HG03354 (cell line): ENCODE measurements at regions not wholly inside any gene's neighbourhood (a gene's known extent, or its start where the extent isn't known, plus 50 kb on each side); places are given as distances from the start of the nearest gene placed in this dataset.
"Not testable (repeated sequence)": the region's sequence is repeated elsewhere in the genome, so short reads cannot be mapped to it uniquely, and the experiment has no call there.

Experiments used
- ATAC-seq: cut with Tn5 transposase; IDR thresholded peaks from one replicate; pipeline ENCODE4 v1.9.1; 2021; ENCODE audit warnings: mild to moderate bottlenecking; ENCODE audit not compliant: unreplicated experiment, poor library complexity, severe bottlenecking

DNA sequence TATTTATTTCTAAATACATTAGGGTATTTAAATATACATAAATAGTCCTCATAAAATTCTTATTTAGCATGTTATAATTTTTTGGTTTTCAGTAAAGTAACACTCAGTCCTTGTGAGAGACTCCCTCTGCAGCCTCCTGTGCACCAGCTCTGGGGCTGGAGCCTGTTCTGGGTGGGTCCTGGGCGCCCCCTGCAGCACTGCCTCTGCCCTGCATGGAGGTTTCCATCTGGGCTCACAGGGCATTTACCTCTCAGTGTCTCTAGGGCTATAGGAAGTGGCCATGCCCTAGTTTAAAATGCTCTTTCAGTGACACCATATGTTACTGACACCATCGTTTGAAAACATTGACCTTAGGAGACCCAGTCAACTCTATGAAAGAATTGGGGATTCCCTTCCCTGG lies 1155.2 kb downstream of the TMEM121 start:
- no peak for ATAC-seq

DNA sequence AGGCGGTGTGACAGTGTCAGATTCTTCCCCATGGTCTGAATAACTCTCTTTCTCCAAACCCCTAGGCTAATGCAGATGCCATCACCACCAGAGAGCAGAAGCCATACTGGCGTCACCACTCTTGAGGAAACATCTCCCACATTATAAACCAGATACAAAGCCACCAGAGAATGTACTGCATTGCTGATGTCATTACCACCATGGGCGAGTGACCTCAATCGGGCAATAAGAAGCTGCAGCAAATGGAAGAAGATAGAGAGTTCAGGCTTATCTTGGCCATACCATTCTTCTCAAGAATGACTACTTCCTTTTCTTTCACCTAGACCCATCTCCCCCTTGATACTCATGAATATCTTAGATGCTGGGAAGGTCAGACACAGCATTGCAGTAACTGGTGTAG lies 1157.2 kb downstream of the TMEM121 start:
- ATAC-seq = no peak

GRCh38 chr14:106686533-106686932 lies 1160.2 kb downstream of the TMEM121 start:
- no peak for ATAC-seq

DNA sequence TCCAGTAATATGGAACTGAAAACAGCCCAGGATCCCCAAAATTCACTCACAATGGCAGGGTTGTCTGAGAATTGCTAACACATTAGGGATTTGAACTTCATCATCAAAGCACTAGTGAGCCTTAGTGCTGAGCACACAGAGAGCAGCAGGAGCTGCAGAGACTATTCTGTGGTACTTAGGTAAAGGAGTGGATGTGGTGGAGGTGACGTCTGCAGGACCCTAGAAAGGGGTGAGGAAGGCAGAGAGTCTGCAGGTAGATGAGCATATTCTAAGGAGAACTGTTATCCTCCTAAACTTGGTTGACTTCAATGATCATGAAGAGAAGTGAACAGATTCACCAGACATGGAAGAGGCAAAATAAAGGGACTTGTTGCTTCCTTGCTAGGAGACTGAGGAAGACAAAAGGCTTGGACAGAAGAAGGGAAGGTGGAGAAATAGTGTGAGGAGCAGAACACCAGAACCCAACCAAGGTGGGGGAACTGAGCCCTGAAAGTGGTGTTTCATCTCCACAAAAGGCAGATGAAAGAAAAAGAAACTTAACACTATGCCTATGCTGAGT lies 1164.0 kb downstream of the TMEM121 start:
- no peak for ATAC-seq

DNA sequence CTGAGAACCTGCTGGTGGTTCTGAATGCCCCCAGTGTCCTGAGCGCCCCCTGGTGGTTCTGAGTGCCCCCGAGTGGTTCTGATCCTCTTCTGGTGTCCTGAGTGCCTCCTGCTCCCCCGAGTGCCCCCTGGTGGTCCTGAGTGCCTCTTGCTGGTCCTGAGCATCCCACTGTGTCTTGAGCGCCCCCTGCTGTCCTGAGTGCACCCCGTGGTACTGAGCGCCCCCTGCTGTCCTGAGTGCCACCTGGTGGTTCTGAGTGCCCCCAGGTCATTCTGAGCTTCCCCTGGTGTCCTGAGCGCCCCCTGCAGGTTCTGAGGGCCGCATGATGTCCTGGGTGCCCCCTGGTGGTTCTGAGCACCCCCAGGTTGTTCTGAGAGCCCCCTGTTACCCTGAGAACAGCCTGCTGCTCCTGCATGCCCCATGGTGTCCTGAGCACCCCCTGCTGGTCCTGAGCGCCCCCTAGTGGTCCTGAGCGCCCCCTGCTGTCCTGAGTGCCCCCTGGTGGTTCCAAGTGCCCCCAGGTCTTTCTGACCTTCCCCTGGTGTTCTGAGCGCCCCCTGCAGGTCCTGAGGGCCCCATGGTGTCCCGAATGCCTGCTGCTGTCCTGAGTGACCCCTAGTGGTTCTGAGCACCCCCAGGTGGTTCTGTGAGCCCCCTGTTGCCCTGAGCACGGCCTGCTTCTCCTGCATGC lies 1165.4 kb downstream of the TMEM121 start:
- peak; percentile 66 for ATAC-seq

- peak; percentile 46 for ATAC-seq
Observed at GRCh38 chr14:106694638-106695393, 1168.4 kb downstream of the TMEM121 start.

DNA sequence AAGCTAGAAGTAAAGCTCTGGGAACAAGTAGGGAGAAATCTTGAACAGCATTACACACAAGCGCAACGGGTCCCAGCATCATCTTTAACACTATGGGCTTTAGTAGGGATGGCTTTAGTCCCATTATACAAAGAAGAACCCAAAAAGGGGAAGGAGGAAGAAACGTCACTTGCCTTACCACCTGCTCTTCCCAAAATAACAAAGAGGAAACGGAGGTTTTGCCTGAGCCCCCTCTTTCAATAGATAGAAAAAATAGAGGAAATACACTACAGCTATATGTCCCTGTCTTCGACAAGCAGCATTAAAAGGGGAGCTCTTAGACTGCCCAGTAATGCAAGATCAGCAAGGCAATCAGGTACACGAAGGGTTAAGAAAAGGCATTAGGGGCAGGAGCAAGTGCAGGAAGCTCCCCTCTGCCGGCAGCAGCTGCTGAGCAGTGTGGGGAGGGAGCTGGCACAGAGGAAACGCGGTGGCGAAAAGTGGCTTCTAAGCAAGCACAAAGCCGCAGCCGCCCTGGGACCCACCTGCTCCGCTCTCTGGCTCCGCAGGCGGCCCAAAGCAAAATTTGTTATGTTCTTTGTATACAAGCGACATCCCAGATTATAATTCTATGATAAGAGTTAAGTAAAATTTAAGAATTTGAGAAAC lies 1172.4 kb downstream of the TMEM121 start:
- not testable (repeated sequence) for ATAC-seq

- ATAC-seq = not testable (repeated sequence)
Observed at GRCh38 chr14:106703651-106704050, 1177.3 kb downstream of the TMEM121 start.

- not testable (repeated sequence) for ATAC-seq
Observed at GRCh38 chr14:106706488-106706887, 1180.1 kb downstream of the TMEM121 start.

GRCh38 chr14:106710187-106710586 lies 1183.8 kb downstream of the TMEM121 start:
- not testable (repeated sequence) for ATAC-seq

GRCh38 chr14:106712513-106712912 lies 1186.1 kb downstream of the TMEM121 start:
- not testable (repeated sequence) for ATAC-seq

- ATAC-seq = peak; percentile 75
Observed at GRCh38 chr14:106714446-106715428, 1188.4 kb downstream of the TMEM121 start.

GRCh38 chr14:106717544-106717943 lies 1191.2 kb downstream of the TMEM121 start:
- ATAC-seq = peak; percentile 54

DNA sequence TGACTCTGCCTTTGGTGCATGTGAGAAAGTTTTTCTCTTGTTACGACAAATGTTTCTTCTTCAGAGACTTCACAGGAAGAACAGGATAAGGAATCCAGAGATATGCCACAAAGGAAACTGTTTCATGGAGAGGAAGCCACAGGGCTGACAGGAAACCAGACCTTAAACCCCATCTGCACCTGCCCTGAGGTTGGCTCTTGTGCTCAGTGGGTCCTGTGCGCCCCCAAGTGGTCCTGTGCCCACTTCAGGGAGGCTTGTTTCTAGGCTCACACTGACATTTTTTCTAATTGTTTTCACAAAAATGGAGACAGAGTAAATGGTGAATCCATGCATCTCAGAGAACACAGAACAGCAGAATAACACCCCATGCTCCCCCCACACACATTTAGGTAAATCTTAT lies 1193.5 kb downstream of the TMEM121 start:
- not testable (repeated sequence) for ATAC-seq

DNA sequence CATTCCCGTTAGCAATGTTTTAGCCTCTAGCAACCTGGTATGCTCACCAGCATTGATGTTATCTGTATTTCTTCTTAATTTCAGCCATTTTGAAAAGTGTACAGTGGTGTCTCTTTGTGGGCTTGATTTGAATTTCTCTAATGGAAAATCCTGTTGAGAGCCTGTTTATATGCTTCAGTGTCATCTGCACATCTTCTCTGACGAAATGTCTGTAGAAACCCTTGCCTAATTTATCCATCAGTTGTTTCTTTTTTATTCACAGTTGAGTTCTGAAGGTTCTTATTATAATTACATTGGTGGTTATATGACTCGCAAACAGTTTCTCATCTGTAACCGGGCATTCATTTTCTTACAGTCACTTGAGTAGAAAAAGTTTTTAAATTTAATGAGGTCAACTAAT lies 1195.5 kb downstream of the TMEM121 start:
- ATAC-seq = not testable (repeated sequence)

DNA sequence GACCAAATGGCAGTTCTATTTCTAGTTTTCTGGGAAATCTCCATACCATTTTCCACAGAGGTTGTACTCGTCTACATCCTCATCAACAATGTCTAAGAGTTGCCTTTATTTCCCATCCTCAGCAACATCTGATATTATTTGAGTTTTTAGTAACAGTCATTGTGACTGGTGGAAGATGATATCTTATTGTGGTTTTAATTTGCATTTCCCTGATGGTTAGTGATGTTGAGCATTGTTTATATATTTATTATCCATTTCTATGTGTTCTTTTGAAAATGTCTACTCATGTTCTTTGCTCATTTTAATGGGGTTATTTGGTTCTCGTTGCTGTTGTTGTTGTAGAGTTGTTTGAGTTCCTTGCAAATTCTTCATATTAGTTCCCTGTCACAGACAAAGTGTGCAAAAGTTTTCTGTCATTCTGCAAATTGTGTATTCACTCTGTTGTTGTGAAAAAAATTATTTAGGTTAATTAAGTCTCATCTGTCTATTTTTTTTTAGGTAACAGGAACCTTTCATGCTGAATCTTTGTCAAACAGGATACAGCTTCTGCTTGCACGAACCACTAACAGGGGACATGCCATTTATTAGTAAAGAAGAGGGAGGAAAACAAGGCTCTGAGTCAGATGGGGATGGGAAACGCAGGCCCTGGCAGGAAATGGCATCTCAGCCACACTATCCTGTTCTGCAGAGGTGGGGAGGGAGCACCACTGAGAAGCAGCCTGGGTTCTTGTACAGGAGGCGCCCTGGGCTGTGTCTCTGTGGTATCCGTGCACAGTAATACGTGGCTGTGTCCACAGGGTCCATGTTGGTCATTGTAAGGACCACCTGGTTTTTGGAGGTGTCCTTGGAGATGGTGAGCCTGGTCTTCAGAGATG lies 1196.7 kb downstream of the TMEM121 start:
- not testable (repeated sequence) for ATAC-seq

DNA sequence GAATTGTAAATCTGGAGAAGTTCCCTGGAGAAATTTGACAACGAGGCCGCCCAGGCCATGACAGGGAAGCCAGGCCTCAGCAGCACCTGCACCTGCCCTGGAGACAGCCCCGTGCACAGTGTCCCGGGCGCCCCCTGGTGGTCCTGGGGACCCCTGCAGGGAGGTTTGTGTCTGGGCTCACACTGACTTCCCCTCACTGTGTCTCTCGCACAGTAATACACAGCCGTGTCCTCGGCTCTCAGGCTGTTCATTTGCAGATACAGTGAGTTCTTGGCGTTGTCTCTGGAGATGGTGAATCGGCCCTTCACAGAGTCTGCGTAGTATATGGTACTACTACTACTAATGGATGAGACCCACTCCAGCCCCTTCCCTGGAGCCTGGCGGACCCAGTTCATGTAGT lies 1201.6 kb downstream of the TMEM121 start:
- ATAC-seq = not testable (repeated sequence)

DNA sequence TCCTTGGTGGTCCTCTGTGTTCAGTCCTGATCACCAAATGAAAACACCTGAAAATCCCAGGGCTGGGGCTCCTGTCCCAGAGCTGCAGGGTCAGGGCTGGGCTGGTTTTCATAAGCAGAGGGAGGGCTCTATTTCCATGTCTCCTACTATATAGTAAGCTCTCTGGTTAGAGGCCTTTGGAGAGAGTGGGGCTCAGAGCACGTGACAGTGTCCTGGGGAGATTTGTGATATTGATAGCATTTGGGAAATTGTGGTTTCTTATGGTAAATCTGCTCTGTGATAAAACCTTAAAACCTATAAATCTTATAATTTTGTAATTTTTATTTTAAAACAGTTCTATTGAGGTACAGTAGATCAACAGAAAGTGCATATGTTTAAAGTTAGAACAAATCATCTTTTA lies 1202.2 kb downstream of the TMEM121 start:
- no peak for ATAC-seq
